HG03097 (cell line): ENCODE measurements at regions not wholly inside any gene's neighbourhood (a gene's known extent, or its start where the extent isn't known, plus 50 kb on each side); places are given as distances from the start of the nearest gene placed in this dataset.

Experiments
- ATAC-seq: cut with Tn5 transposase; IDR thresholded peaks from one replicate; pipeline ENCODE4 v1.9.1; 2021; ENCODE audit not compliant: unreplicated experiment, low FRiP score

- no peak for ATAC-seq
Measured at GRCh38 chr2:156647377-156648010, 211.3 kb downstream of the GPD2 start.

GRCh38 chr2:156648522-156648921 is 212.3 kb downstream of the GPD2 start:
- no peak for ATAC-seq

DNA sequence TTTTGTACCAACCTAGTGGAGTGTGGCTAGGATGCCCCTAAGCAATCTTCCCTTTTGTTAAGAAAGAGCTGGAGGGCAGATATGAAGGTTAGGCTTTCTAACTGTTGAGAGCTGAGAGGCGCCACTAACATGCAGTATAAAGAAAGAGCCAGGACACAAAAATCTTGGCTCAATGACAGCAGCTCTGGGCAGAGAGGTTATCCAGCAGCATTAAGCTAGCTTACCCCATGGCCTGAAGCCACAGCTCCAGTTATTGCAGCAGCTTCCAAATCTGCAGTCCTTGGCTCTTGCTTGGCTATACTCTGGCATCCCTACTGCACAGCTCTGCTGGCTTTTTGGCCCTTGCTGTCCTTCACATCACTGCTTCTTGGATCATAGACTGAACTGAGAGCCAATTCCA is 213.4 kb downstream of the GPD2 start:
- no peak for ATAC-seq

GRCh38 chr2:156652691-156653090 is 216.5 kb downstream of the GPD2 start:
- no peak for ATAC-seq

DNA sequence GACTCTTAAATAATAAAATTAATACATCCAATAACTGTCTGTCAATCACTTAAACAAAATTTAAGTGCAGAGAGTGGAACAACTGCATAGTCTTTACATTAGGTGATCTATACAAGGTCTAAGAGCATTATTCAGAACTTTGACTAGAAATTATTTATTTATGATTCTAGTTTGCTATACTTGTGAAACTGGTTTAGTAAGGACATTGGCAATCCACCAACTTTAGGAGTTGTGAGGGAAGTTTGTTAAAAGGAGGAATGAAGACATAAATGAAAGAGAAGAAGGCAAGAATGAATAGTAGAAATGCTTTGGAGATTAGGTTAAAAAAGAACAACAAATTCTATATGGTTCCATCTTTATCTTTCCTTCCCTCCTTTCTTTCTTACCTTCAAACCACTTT is 217.5 kb downstream of the GPD2 start:
- ATAC-seq, result no peak

DNA sequence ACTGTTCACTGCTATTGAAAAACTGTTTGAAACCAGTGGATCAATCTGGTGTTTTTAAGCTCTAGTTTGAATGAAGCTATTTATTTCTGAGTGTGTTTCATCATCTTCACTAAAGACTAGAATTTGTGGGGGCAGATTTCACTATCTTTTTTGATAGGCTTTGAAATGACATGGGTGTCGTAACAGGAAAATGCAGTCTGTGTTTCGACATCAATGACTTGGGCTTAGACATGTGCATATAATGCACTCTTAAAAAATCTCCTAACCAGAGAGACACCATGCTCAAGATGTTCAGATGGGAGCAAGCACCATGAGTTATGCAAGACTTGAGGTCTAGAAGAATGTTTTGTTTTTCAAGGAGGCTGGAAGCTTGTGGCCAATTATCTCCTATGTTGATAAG is 221.6 kb downstream of the GPD2 start:
- no peak for ATAC-seq

- no peak for ATAC-seq
Measured at GRCh38 chr2:156659694-156660093, 223.5 kb downstream of the GPD2 start.

DNA sequence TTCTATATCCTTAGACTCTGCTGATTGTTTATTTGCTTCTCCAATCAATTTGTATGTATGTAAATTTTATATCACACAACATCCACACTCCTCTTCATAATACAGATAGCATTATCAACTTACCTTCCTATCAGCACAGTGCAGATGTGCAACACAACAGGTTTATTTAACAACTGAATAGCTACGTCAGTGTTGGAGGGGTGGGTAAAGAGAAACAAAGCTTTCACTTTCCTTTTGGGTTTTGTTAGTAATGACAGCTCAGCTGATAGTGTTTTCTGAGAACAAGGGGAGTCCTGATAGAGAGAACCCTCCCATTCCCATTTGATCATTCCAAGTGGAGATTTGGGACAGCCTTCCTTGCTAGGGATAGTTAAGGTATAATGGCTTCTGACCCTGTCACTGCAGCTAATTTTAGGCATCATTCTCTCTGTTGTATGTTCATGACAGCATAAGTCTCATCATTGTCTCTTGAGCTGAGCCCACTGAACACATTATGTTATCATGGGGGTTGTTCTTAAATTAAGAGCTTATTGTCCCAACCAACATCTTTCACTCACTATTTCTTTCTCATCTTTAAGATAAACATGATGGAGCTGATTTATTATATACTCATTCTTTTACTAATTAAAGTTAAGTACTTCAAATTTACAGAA is 227.7 kb downstream of the GPD2 start:
- ATAC-seq, result no peak

DNA sequence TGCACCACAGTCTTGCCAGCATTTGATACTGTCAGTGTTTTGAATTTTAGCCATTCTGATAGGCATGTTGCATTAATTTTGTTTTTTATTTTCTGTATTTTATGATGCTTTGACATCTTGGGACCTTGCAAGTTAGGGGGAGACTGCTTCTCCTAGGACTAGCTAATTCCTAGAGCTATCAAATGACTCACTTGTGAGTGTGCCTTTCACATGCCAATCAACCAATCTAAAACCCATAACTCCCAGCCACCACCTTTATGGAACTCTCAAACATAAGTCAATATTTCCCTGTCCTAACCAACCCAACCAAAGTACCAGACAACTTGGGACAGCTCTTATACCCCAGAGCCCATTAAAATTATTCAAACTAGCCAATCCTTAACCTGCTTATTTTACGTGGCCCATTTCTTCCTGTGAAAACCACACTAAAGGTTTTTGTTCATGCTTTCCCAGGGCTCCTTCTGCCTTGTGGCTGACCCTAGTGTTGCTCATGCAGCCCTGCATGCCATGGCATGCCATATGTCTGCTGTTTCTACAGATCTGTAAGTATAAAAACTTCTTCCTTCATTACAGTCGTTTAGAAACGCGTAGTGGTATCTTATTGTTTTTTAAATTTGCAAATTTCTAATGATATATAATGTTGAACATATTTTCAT is 230.1 kb downstream of the GPD2 start:
- ATAC-seq, result no peak

GRCh38 chr2:156670104-156670503 is 233.9 kb downstream of the GPD2 start:
- ATAC-seq, result no peak

- no peak for ATAC-seq
Measured at GRCh38 chr2:156671706-156672361, 235.7 kb downstream of the GPD2 start.

DNA sequence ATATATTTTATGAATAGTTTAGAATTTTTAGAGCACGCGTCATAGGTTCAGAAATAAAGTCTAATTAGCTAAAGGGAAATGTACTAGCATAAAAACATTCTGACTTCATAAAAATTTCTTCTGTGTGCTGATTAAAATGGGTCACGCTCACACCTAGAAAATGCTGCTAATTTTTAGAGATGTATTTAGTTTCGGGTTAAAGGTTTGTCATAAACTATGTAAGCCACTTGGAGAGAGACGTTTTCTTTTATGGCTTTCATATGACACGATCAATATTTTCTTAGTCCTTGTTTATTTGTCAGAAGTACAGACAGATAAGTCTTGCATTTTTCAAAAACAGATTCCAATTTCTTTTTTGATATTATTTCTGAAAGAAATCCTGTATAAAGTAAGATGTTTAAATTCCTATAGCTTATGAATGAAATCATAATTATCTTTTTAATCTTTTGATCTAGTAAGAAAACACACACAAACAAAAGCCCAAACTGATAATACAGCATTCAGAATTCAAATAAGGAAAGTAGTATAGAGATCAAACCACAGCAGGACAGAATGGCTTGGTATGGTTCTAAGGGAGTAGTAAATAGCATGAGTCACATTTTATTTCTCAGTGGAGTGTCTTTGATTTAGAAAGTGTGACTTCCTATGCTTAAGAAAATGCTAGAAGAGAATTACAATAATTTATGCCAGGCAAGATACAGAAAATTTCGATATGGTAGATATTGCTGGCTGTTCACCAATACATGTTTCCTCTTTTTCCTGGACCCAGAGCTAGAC is 236.6 kb downstream of the GPD2 start:
- ATAC-seq, result no peak

DNA sequence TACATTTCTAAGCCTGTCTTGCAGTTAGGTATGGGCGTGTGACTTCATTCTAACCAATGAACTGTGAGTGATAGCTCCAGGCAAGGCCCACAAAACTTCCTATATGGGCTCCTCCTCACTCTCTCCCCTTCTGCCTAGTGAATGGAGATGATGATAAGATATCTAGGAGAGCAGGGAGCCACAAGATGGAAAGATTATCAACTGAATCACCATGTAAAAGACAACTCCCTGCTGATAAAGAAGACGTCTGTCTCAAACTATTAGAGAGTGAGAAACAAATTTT is 237.1 kb downstream of the GPD2 start:
- ATAC-seq, result no peak

- ATAC-seq, result no peak
Measured at GRCh38 chr2:156673981-156674380, 237.8 kb downstream of the GPD2 start.

- ATAC-seq, result no peak
Measured at GRCh38 chr2:156675896-156676295, 239.7 kb downstream of the GPD2 start.

- no peak for ATAC-seq
Measured at GRCh38 chr2:156679820-156680219, 243.6 kb downstream of the GPD2 start.

DNA sequence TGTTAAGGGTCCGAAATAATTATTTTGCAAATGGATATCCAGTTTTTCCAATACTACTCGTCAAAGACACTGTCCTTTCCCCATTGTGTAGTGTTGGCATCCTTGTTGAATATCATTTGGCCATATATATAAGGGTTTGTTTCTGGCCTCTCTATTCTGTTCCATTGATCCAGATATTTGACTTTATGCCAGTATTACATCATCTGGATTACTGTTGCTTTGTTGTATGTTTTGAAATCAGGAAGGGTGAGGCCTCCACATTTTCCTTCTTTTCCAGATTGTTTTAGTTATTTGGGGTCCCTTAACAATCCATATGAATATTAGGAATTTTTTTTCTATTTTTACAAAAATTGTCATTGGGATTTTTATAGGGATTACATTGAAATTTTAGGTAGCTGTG is 244.1 kb downstream of the GPD2 start:
- ATAC-seq, result no peak

- no peak for ATAC-seq
Measured at GRCh38 chr2:156687126-156687525, 250.9 kb downstream of the GPD2 start.

DNA sequence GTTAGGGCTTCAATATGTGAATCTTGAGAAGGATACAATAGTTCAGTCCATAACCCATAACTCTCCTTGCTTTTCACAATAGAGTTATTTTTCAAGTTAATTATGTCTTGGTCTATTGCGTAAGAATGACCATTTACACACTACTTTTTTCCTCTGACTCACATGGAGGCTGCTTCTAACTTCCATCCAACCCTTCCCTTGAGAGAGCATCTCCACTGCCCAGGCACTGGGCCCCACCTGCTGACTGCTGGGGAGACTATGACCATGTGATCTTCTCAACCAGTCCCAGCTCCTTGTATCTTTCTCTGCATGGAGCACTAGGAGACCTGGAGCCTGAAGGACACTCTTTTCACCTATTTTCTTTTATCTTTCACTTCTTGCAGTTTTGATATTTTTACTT is 251.5 kb downstream of the GPD2 start:
- no peak for ATAC-seq

- ATAC-seq, result no peak
Measured at GRCh38 chr2:156689939-156690338, 253.8 kb downstream of the GPD2 start.

DNA sequence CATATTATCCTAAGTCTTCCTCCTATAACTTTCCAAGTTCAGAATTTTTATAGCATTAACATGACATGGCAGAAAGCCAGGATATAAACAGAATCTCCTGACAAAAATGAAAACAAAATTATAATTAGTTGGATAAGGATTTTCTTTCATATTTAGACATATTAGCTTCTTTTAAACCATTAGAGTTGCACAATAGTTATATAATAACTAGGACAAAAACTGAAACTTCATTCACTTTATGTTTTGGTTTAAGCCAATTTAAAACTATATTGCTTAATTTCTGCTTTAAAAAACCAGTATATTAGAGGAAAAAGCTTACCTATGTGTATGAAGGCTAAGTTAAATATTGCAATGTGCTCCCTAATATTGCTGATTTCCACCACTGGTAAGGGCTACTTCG is 254.8 kb downstream of the GPD2 start:
- no peak for ATAC-seq
